Right ventricle myocardium superior (tissue), 1 donor: ENCODE measurements at regions not wholly inside any gene's neighbourhood (a gene's known extent, or its start where the extent isn't known, plus 50 kb on each side); places are given as distances from the start of the nearest gene placed in this dataset.
A peak's percentile ranks its signal among the peaks of the same experiment; 100 is the strongest.

Source experiments
- ATAC-seq: fragments of 200-7000 bp; cut with Tn5 transposase; one replicate; pipeline ENCODE4 v1.9.1; 2020; ENCODE audit warnings: mild to moderate bottlenecking; ENCODE audit not compliant: poor library complexity
- DNase-seq: peaks from one replicate; pipeline ENCODE4 v3.0.0-alpha.2; 2020
- intact Hi-C: fragments of 100-400 bp; cut with DNase I; formaldehyde crosslinking; loops from one replicate; pipeline ENCODE4 v1.11.2; 2022
- donor health status: DM: no; HTN: yes; CAD: no; lungs with severe emphysema.

DNA sequence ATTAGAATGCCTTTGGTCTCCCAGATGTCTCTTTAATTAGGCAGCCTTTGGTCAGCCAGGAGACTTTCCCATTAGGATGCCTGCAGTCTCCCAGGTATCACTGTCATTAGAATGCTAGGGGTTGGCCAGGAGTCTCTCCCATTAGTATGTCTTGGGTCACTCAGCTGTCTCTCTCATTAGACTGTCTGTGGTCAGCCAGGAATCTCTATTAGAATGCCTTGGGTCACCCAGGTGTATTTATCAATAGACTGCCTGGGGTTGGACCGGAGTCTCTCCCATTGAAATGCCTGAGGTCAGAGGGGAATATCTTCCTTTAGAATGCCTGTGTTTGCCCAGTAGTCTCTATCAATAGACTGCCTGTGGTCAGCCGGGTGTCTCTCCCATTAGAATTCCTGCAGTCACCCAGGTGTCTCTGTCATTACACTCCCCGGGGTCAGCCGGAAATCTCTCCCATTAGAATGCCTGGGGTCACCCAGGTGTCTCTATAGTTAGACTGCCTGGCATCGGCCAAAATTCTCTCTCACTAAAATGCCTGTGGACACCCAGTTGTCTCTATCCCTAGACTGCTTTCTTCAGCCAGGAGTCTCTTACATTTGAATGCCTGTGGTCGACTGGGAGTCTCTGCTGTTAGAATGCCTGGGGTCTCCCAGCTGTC, 1460.3 kb downstream of the UQCRFS1 start:
- intact Hi-C loops: no loop called here
- ATAC-seq (no peak), DNase-seq (no peak)

DNA sequence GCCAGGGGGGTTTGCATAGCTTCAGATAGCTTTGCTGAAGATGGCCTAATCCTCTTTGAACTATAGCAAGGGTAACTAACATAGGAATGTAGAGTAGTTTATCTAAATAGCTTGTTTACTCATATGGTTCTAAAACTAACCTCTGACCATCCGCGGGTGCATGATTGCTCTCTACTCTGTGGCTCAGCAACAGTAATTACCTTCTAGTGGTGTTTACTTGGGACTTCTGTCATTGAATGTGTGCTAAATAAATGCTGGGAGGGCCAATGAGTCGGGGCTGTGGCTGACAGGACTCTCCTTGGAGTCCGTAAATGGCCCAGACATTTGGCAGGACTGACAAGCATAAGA, 1461.9 kb downstream of the UQCRFS1 start:
- DNase-seq: no peak
- ATAC-seq: no peak
- intact Hi-C loops: no loop called here

DNA sequence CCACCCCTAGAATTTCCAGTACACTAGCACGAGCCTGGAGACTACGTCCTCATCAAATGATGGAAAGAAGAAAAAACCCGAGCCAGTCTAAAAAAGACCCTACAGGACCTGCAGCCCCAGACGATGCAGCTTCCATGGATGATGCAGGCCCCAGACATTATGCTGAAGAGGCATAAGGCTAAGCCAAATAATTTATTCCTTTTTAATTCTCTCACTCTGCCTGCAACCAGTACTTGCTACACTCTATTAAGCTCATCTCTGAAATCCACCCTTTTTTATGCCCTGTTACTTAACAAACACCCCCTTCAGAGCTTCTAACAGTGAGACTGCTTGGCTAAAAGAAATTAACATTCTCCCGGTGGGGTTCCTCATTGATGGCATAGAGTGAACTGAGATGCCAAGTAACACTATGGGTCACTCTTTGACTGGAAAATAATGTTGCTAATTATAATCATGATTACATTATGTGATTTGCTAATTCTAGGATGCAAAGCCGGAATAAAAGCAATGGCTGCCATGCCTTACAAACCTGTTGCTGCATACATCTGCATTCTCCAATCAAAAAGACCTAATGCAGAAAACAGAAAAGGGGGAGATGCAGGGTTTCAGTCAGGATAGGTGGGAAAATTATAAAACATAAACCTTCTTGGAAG, 1462.4 kb downstream of the UQCRFS1 start:
- DNase-seq (no peak), ATAC-seq (no peak)
- intact Hi-C loops: no loop called here

DNA sequence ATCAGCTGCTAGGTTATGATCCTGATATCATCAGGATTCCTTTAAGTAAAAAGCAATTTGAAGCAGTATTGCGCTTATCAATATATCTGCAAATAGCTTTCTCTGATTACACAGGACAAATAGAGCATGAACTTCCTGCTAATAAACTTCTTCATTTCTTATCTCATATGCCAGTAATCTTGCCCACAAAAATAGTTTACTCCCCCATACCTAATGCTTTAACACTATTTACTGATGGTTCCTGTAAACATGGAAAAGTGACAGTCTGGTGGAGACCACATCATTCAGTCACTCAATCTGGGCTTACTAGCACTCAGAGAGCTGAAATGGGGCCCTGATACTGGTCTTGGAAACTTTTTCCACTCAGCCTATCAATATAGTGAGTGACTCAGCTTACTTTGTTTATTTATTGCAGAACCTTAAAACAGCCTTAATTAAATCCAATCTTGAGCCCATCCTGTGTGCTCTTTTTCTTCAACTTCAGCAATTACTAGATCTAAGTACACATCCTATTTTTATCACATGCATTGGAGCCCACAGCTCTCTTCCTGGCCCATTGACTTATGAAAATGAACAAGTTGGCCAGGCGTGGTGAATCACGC, 1464.3 kb downstream of the UQCRFS1 start:
- intact Hi-C loops: loop anchor here (5.0 kb wide), 1 partner anchor 44 kb away; no protein-coding TSS in a partner anchor
- DNase-seq: no peak
- no peak for ATAC-seq

DNA sequence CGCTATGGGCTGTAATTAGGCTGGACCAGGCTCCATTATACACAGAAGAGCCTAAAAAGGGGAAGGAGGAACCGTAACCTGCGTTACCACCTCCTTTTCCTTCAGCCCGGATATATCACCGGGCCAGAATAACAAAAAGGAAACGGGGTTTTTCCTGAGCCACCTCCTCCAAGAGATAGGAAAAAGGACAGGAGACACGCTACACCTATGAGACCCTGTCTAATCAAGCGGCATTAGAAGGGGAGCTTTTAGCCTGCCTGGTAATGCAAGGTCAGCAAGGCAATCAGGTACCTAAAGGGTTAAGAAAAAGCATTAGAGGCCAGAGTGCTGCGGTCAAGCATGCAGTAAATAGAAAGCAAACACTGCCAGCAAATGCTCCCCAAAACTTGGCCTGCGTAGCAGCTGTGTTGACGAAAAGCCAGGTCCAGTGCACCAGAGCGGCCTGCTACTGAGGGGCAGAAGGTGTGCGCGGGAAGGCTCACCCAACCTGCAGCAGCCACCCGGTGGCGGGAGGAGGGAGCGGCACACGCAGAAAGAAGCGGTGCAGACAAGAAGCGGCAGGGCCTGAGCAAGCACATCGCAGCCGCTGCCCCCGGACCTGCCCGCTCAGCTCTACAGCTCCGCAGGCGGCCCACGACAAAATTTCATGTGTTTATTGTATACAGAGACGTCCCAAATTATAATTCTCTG, 1466.1 kb downstream of the UQCRFS1 start:
- ATAC-seq: peak; percentile 86
- DNase-seq: peak; percentile 61
- intact Hi-C loops: loop anchor here (5.0 kb wide), 1 partner anchor 45 kb away; no protein-coding TSS in a partner anchor

DNA sequence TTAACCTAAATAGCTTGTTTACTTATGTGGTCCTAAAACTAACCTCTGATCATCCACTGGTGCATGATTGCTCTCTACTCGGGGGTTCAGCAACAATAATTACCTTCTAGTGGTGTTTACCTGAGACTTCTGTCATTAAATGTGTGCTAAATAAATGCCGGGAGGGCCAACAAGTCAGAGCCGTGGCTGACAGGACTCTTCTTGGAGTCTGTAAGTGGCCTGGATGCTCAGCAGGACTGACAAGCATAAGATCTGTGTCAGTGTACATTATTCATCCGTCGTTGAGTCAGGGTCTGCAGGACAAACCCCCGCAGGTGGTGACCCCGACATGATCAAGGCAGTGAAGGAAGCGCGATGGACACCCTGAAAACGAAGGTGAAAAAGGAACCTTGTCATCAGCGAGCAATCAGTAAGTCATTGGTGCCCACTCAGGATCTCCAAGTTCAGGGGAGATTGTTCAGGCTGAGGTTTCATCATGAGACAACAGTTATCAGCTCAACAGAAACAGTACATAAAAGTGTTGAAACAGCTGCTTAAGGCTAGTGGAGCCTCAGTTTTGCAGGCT, 1466.9 kb downstream of the UQCRFS1 start:
- DNase-seq (no peak), ATAC-seq (no peak)
- intact Hi-C loops: loop anchor here (5.0 kb wide), 1 partner anchor 46 kb away; no protein-coding TSS in a partner anchor

DNA sequence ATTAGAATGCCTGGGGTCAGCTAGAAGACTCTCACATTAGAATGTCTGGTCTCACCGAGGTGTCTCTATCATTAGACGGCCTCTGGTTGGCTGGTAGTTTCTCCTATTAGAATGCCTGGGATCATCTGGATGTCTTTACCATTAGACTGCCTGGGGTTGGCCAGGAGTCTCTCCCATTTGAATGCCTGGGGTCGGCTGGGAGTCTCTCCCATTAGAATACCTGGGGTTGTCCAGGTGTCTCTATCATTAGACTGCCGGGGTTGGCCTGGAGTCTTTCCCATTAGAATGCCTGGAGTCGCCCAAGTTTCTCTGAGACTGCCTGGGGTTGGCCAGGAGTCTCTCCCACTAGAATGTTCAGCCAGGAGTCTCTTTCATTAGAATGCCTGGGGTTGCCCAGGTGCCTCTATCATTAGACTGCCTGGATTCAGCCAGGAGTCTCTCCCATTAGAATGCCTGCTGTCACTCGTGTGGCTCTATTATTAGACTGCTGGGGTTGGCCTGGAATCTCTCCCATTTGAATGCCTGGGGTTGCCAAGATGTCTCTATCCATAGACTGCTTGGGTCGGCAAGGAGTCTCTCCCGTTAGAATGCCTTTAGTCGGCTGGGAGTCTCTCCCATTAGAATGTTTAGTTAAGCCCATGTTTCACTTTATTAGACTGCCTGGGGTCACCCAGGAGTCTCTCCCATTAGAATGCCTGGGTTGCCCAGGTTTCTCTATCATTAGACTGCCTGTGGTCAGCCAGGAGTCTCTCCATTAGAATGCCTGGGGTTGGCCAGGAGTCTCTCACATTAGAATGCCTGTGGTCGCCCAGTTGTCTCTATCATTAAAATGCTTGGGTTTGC, 1467.8 kb downstream of the UQCRFS1 start:
- no peak for DNase-seq
- peak; percentile 83 for ATAC-seq
- intact Hi-C loops: loop anchor here (5.0 kb wide), 1 partner anchor 47 kb away; no protein-coding TSS in a partner anchor

DNA sequence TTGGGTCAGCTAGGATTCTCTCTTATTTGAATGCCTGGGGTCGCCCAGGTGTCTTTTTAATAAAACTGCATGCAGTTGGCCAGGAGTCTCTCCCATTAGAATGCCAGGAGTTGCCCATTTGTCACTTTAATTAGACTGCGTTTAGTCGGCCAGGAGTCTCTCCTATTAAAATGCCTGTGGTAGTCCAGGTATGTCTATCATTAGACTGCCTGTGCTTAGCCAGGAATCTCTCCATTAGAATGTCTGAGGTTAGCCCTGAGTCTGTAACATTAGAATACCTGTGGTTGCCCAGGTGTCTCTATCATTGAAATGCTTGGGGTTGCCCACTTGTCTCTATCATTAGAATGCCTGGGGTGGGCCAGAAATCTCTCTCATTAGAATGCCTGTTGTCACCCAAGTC, 1470.9 kb downstream of the UQCRFS1 start:
- ATAC-seq (no peak), DNase-seq (no peak)
- intact Hi-C loops: no loop called here

DNA sequence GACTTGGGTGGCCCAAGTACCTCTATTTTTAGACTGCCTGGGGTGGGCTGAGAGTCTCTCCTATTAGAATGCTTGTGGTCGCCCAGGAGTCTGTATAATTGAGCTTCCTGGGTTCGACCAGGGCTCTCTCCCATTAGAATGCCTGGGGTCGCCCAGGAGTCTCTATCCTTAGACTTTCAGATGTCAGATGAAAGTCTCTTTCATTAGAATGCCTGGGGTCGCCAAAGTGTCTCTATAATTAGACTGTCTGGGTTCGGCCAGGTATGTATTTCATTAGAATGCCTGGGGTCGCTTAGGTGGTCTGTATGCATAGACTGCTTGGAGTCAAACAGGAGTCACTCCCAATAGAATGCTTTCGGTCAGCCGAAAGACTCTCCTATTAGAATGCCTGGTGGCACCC, 1471.7 kb downstream of the UQCRFS1 start:
- DNase-seq (no peak), ATAC-seq (no peak)
- intact Hi-C loops: no loop called here

DNA sequence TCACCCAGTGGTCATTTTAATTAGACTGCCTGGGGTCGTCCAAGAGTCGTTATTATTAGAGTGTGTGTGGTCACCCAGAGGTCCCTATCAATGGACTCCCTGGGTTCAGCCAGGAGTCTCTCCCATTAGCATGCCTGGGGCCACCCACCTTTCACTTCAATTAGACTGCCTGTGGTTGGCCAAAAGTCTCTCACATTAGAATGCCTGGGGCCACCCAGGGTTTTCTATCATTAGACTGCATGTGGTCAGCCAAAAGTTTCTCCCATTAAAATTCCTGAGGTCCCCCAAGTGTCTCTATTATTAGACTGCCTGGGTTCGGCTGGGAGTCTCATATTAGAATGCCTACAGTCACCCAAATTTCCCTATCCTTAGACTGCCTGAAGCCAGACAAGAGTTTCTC, 1472.6 kb downstream of the UQCRFS1 start:
- intact Hi-C loops: no loop called here
- DNase-seq (no peak), ATAC-seq (peak; percentile 40)

DNA sequence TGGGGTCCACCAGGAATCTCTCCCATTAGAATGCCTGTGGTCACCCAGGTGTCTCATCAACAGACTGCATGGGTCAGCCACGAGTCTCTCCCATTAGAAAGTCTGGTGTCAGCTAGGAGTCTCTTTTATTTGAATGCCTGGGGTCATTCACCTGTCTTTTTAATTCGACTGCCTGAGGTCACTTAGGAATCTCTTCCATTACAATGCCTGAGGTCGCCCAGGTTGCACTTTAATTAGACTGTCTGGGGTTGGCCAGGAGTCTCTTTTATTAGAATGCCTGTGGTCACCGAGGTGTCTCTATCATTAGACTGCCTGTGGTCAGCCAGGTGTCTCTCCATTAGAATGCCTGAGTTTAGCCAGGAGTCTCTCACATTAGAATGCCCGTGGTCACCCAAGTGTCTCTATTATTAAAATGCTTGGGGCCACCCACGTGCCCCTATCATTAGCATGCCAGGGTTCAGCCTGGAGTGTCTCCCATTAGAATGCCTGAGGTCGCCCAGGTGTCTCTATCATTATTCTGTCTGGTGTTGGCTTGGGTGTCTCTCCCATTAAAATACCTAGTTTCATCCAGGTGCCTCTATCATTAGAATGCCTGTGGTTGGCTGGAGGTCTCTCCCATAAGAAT, 1474.3 kb downstream of the UQCRFS1 start:
- intact Hi-C loops: no loop called here
- no peak for DNase-seq
- no peak for ATAC-seq

DNA sequence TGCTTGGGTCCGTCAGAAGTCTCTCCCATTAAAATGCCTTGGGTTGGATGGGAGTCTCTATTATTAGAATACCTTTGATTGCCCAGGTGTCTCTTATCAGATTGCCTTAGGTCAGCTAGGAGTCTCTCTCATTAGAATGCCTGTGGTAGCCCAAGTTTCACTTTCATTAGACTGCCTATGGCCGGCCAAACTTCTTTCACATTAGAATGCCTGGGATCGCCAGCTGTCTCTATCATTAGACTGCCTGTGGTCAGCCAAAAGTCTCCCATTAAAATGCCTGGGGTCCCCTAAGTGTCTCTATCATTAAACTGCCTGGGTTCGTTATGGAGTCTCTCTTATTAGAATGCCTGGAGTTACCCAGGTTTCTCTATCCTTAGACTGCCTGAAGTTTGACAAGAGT, 1476.7 kb downstream of the UQCRFS1 start:
- intact Hi-C loops: no loop called here
- DNase-seq (no peak), ATAC-seq (no peak)

DNA sequence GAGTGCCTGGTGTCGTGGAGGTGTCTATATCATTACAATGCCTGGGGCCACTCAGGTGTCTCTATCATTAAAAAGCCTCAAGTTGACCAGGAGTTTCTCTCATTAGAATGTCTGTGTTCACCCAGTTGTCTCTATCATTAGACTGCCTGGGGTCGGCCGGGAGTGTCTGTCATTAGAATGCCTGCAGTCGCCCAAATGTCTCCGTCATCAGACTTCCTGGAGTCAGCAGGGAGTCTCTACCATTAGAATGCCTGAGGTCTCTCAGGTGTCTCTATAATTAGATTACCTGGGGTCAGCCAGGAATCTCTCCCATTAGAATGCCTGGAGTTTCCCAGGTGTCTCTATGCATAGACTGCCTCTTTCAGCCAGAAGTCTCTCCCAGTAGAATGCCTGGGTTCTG, 1477.6 kb downstream of the UQCRFS1 start:
- DNase-seq (no peak), ATAC-seq (no peak)
- intact Hi-C loops: no loop called here

DNA sequence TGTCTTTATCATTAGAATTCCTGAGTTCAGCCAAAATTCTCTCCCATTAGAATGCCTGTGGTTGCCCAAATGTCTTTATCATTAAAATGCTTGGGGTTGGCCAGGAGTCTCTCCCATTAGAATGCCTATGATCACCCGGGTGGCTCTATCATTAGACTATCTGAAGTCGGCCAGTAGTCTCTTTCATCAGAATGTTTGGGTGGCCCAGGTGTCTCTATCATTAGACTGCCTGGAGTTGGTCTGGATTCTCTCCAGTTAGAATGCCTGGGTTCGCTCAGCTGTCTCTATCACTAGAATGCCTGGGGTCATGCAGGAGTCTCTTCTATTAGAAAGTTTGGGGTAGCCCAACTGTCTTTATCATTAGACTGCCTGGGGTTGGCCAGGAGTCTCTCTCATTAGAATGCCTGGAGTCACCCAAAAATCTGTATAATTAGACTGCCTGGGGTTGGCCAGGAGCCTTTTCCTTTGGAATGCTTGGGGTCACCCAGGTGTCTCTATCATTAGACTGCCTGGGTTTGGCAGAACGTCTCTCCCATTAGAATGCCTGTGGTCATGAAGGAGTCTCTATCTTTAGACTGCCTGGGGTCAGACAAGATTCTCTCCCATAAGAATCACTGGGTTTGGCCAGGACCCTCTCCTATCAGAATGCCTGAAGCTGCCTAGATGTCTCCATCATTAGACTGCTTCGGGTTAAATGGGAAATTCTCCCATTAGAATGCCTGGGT, 1478.3 kb downstream of the UQCRFS1 start:
- intact Hi-C loops: no loop called here
- ATAC-seq: no peak
- DNase-seq: no peak

DNA sequence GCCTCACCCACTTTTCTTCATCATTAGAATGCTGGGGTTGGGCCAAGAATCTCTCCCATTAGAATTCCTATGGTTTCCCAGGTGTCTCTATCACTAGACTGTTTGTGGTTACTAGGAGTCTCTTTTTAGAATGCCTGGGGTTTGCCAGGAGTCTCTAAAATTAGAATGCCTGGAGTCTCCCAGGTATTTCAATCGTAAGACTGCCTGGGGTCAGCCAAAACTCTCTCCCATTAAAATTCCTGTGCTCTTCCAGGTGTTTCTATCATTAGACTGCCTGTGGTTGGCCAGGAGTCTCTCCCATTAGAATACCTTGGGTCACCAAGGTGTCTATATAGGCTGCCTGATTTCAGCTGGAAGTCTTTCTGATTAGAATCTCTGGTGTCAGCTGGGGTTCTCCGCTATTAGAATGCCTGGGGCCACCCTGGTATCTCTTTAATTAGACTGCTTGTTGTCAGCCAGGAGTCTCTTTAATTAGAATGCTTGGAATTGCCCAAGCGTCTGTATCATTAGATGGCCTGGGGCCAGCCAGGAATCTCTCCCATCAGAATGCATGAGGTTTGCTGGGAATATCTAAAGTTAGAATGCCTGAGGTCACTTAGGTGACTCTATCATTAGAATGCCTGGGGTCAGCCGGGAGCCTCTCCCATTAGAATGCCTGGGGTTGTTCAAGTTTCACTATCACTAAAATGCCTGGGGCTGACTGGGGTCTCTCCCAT, 1479.2 kb downstream of the UQCRFS1 start:
- DNase-seq (no peak), ATAC-seq (peak; percentile 90)
- intact Hi-C loops: no loop called here

DNA sequence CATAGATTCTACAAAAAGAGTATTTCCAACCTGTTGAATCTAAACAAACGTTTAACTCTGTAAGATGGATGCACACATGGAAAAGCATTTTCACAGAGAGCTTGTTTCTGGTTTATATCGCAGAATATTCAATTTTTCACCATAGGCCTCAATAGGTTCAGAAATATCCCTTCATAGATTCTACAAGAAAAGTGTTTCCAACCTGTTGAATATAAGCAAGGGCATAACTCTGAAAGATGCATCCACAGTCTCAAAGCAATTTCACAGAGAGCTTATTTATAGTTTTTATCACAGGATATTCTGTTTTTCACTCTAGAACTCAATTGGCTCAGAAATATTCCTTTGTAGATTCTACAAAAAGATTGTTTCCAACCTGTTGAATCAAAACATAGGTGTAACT, 1483.6 kb downstream of the UQCRFS1 start:
- ATAC-seq (no peak), DNase-seq (no peak)
- intact Hi-C loops: no loop called here

DNA sequence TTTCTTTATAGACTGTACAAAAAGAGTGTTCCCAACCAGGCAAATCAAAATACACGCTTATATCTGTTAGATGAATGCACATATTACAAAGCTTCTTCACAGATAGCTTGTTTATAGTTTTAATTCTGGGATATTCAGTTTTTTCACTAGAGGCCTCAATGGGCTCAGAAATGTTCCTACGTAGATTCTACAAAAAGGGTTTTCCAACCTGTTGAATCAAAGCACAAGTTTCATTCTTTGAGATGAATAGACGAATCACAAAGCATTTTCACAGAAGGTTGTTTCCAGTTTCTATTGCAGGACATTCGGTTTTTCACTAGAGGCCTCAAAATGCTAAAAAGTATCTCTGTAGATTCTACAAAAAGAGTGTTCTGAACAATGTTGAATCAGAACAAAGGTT, 1490.3 kb downstream of the UQCRFS1 start:
- ATAC-seq (no peak), DNase-seq (no peak)
- intact Hi-C loops: no loop called here
